WTC11 (cell line): ENCODE measurements at regions not wholly inside any gene's neighbourhood (a gene's known extent, or its start where the extent isn't known, plus 50 kb on each side); places are given as distances from the start of the nearest gene placed in this dataset.

Experiments
- ATAC-seq: fragments of 200-7000 bp; cut with Tn5 transposase; 2 replicates; pipeline ENCODE4 v1.10.0; 2021; ENCODE audit warnings: mild to moderate bottlenecking, moderate library complexity
- CTCF ChIA-PET: fragments of 300-600 bp; sonication (Branson Sonifier 250); formaldehyde crosslinking; loops from one replicate; lab custom pipeline; 2021; ENCODE audit warnings: antibody characterized with exemption; lab: Charles Lee
- POLR2A ChIA-PET: fragments of 350-600 bp; sonication (Branson Sonifier 250); formaldehyde crosslinking; loops from one replicate; lab custom pipeline; 2021; ENCODE audit warnings: antibody characterized with exemption; lab: Charles Lee
- DNase-seq: peaks from one replicate; pipeline ENCODE4 v3.0.0; 2021; ENCODE audit warnings: low spot score
- H3K27ac Mint-ChIP-seq: 2 replicates; pipeline ENCODE4 v1.8.0; 2021; ENCODE audit warnings: mixed read lengths
- H3K27me3 Mint-ChIP-seq: 2 replicates; pipeline ENCODE4 v1.8.0; 2021; ENCODE audit warnings: low read depth, mild to moderate bottlenecking, moderate library complexity, mixed read lengths
- H3K36me3 Mint-ChIP-seq: 2 replicates; pipeline ENCODE4 v1.8.0; 2021; ENCODE audit warnings: mixed read lengths
- H3K4me1 Mint-ChIP-seq: 2 replicates; pipeline ENCODE4 v1.8.0; 2022; ENCODE audit warnings: mixed read lengths
- H3K4me3 Mint-ChIP-seq: 2 replicates; pipeline ENCODE4 v1.8.0; 2021; ENCODE audit warnings: mild to moderate bottlenecking, moderate library complexity, mixed read lengths
- H3K9me3 Mint-ChIP-seq: 2 replicates; pipeline ENCODE4 v1.8.0; 2021; ENCODE audit warnings: mixed read lengths
- ETV6 ChIP-seq: sonication (generic); formaldehyde crosslinking; IDR thresholded peaks from 2 replicates; pipeline ENCODE4 v1.8.1; 2022; ENCODE audit warnings: mild to moderate bottlenecking, missing genetic modification reagents
- GTF2I ChIP-seq: fragments of 250-450 bp; sonication (Bioruptor Pico); conservative IDR thresholded peaks from 2 replicates; pipeline ENCODE4 v1.4.0; 2021; ENCODE audit warnings: mild to moderate bottlenecking
- KAT7 ChIP-seq: sonication (generic); formaldehyde crosslinking; IDR thresholded peaks from 2 replicates; pipeline ENCODE4 v1.8.1; 2023; ENCODE audit warnings: missing genetic modification reagents, mild to moderate bottlenecking, borderline replicate concordance
- MYBL2 ChIP-seq: sonication (generic); formaldehyde crosslinking; IDR thresholded peaks from 2 replicates; pipeline ENCODE4 v1.8.1; 2023; ENCODE audit warnings: mild to moderate bottlenecking, moderate library complexity, missing genetic modification reagents
- SMAD3 ChIP-seq: sonication (generic); formaldehyde crosslinking; IDR thresholded peaks from 2 replicates; pipeline ENCODE4 v1.8.0; 2022; ENCODE audit warnings: missing genetic modification reagents, mild to moderate bottlenecking, borderline replicate concordance
- SMAD4 ChIP-seq: sonication (generic); formaldehyde crosslinking; IDR thresholded peaks from 2 replicates; pipeline ENCODE4 v1.8.0; 2022; ENCODE audit warnings: mild to moderate bottlenecking, missing genetic modification reagents
- ZNF219 ChIP-seq: sonication (generic); formaldehyde crosslinking; IDR thresholded peaks from 2 replicates; pipeline ENCODE4 v1.8.0; 2023; ENCODE audit warnings: missing genetic modification reagents, mild to moderate bottlenecking, borderline replicate concordance
- ZNF232 ChIP-seq: sonication (generic); formaldehyde crosslinking; IDR thresholded peaks from 2 replicates; pipeline ENCODE4 v1.8.0; 2022; ENCODE audit warnings: mild to moderate bottlenecking, missing genetic modification reagents
- ZNF263 ChIP-seq: sonication (generic); formaldehyde crosslinking; IDR thresholded peaks from 2 replicates; pipeline ENCODE4 v1.8.1; 2022; ENCODE audit warnings: low read depth, mild to moderate bottlenecking, moderate library complexity, missing genetic modification reagents
- ZNF671 ChIP-seq: fragments of 250-450 bp; sonication (Bioruptor Pico); IDR thresholded peaks from 2 replicates; pipeline ENCODE4 v1.8.0; 2021; ENCODE audit warnings: mild to moderate bottlenecking
- TF ChIP-seq, protein P1 (sequence below): sonication (generic); formaldehyde crosslinking; IDR thresholded peaks from 2 replicates; pipeline ENCODE4 v1.8.1; 2022; ENCODE audit warnings: low read depth, missing genetic modification reagents, borderline replicate concordance
- TF ChIP-seq, protein P2 (sequence below): sonication (generic); formaldehyde crosslinking; IDR thresholded peaks from 2 replicates; pipeline ENCODE4 v1.8.0; 2022; ENCODE audit warnings: mild to moderate bottlenecking, missing genetic modification reagents
- TF ChIP-seq, protein P3 (sequence below): fragments of 250-450 bp; sonication (Bioruptor Pico); IDR thresholded peaks from 2 replicates; pipeline ENCODE4 v1.8.0; 2021; ENCODE audit warnings: mild to moderate bottlenecking
- TF ChIP-seq, protein P4 (sequence below): sonication (generic); formaldehyde crosslinking; IDR thresholded peaks from 2 replicates; pipeline ENCODE4 v1.8.1; 2022; ENCODE audit warnings: low read depth, mild to moderate bottlenecking, moderate library complexity, missing genetic modification reagents, borderline replicate concordance
- TF ChIP-seq, protein P5 (sequence below): sonication (generic); formaldehyde crosslinking; IDR thresholded peaks from 2 replicates; pipeline ENCODE4 v1.8.1; 2023; ENCODE audit warnings: mild to moderate bottlenecking, missing genetic modification reagents, moderate library complexity
- TF ChIP-seq, protein P6 (sequence below): sonication (generic); formaldehyde crosslinking; IDR thresholded peaks from 2 replicates; pipeline ENCODE4 v1.8.1; 2022; ENCODE audit warnings: mild to moderate bottlenecking, missing genetic modification reagents, moderate library complexity, borderline replicate concordance
- TF ChIP-seq, protein P7 (sequence below): sonication (generic); formaldehyde crosslinking; IDR thresholded peaks from 2 replicates; pipeline ENCODE4 v1.8.1; 2023; ENCODE audit warnings: mild to moderate bottlenecking, missing genetic modification reagents, borderline replicate concordance
- TF ChIP-seq, protein P8 (sequence below): fragments of 250-450 bp; sonication (Bioruptor Pico); IDR thresholded peaks from 2 replicates; pipeline ENCODE4 v1.9.0; 2021; ENCODE audit warnings: mild to moderate bottlenecking, borderline replicate concordance

DNA sequence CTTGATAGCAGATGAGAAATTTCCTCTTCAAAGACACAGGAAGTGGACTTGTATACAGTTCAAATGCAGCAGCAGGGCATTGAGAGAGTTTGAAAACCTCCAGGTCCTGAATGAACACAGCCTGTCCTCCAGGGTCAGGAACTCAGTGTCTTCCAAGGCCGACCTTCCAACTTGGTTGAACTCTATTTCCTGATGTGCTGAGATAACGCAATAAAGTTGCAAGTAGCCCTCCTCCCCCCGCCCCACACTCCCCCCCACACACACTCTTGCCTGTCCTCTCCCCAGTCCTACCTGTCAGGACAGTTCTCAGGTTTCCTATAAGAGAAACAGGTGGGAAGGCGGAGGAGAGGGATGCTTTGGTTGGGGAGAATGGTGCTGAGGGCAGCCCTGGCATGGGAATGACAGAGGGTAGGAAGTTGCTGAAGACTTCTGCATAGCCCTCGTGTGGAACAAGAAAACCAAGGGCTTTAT lies 90.0 kb downstream of the CCDC71L start (continued):
- TF ChIP-seq, protein P1, sequence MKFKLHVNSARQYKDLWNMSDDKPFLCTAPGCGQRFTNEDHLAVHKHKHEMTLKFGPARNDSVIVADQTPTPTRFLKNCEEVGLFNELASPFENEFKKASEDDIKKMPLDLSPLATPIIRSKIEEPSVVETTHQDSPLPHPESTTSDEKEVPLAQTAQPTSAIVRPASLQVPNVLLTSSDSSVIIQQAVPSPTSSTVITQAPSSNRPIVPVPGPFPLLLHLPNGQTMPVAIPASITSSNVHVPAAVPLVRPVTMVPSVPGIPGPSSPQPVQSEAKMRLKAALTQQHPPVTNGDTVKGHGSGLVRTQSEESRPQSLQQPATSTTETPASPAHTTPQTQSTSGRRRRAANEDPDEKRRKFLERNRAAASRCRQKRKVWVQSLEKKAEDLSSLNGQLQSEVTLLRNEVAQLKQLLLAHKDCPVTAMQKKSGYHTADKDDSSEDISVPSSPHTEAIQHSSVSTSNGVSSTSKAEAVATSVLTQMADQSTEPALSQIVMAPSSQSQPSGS (CRISPR knock-in tag) = no peak
- no peak for TF ChIP-seq ZNF671 (CRISPR knock-in tag)
- no peak for TF ChIP-seq MYBL2 (CRISPR knock-in tag)
- TF ChIP-seq, protein P2, sequence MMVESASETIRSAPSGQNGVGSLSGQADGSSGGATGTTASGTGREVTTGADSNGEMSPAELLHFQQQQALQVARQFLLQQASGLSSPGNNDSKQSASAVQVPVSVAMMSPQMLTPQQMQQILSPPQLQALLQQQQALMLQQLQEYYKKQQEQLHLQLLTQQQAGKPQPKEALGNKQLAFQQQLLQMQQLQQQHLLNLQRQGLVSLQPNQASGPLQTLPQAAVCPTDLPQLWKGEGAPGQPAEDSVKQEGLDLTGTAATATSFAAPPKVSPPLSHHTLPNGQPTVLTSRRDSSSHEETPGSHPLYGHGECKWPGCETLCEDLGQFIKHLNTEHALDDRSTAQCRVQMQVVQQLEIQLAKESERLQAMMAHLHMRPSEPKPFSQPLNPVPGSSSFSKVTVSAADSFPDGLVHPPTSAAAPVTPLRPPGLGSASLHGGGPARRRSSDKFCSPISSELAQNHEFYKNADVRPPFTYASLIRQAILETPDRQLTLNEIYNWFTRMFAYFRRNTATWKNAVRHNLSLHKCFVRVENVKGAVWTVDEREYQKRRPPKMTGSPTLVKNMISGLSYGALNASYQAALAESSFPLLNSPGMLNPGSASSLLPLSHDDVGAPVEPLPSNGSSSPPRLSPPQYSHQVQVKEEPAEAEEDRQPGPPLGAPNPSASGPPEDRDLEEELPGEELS (CRISPR knock-in tag) = no peak
- TF ChIP-seq SMAD3 (CRISPR knock-in tag) = no peak
- TF ChIP-seq ZNF232 (CRISPR knock-in tag) = no peak
- no peak for TF ChIP-seq ETV6
- TF ChIP-seq, protein P3, sequence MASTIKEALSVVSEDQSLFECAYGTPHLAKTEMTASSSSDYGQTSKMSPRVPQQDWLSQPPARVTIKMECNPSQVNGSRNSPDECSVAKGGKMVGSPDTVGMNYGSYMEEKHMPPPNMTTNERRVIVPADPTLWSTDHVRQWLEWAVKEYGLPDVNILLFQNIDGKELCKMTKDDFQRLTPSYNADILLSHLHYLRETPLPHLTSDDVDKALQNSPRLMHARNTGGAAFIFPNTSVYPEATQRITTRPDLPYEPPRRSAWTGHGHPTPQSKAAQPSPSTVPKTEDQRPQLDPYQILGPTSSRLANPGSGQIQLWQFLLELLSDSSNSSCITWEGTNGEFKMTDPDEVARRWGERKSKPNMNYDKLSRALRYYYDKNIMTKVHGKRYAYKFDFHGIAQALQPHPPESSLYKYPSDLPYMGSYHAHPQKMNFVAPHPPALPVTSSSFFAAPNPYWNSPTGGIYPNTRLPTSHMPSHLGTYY = no peak
- TF ChIP-seq, protein P4, sequence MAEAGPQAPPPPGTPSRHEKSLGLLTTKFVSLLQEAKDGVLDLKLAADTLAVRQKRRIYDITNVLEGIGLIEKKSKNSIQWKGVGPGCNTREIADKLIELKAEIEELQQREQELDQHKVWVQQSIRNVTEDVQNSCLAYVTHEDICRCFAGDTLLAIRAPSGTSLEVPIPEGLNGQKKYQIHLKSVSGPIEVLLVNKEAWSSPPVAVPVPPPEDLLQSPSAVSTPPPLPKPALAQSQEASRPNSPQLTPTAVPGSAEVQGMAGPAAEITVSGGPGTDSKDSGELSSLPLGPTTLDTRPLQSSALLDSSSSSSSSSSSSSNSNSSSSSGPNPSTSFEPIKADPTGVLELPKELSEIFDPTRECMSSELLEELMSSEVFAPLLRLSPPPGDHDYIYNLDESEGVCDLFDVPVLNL = no peak
- TF ChIP-seq, all 79 proteins: peak for 0

DNA sequence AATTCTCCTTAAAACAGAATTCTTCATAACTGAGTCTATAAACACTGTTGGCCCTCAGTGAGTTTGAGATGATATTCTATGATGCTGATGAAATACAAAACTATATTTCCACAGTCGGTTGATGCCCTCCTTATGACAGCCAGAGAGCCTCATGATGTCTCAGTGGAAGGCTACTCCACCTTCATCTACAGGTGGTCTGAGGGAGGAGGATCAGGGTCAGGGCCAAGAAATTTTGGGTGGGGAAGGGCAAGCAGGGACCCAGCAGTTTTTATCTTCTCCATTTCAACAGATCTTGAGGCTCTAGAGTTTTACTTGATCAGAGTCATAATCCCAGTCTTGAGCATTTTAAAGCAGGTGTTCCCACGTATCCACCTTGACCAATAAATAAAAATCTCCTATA lies 90.8 kb downstream of the CCDC71L start:
- Mint-ChIP-seq H3K27ac (no peak overlapping the region), H3K36me3 (0 out of 2 replicates have a peak, but pooled peaks cover 3% of the 10 kb centered on the region), H3K4me3 (no peak overlapping the region), H3K9me3 (peaks cover 8% of the 10 kb centered on the region), H3K27me3 (no peaks in the 10 kb centered on the region), H3K4me1 (peaks cover 16% of the 10 kb centered on the region)
- no peak for DNase-seq
- ATAC-seq = no peak
- POLR2A ChIA-PET = no interaction called here
- CTCF ChIA-PET = no interaction called here
- TF ChIP-seq SMAD4 (CRISPR knock-in tag) (no peak), ETV6 (no peak), ZNF232 (CRISPR knock-in tag) (no peak), KAT7 (CRISPR knock-in tag) (no peak), GTF2I (CRISPR knock-in tag) (no peak), ZNF263 (no peak), ZNF219 (CRISPR knock-in tag) (no peak)
- TF ChIP-seq, protein P5, sequence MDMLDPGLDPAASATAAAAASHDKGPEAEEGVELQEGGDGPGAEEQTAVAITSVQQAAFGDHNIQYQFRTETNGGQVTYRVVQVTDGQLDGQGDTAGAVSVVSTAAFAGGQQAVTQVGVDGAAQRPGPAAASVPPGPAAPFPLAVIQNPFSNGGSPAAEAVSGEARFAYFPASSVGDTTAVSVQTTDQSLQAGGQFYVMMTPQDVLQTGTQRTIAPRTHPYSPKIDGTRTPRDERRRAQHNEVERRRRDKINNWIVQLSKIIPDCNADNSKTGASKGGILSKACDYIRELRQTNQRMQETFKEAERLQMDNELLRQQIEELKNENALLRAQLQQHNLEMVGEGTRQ (CRISPR knock-in tag) = no peak
- TF ChIP-seq, protein P6, sequence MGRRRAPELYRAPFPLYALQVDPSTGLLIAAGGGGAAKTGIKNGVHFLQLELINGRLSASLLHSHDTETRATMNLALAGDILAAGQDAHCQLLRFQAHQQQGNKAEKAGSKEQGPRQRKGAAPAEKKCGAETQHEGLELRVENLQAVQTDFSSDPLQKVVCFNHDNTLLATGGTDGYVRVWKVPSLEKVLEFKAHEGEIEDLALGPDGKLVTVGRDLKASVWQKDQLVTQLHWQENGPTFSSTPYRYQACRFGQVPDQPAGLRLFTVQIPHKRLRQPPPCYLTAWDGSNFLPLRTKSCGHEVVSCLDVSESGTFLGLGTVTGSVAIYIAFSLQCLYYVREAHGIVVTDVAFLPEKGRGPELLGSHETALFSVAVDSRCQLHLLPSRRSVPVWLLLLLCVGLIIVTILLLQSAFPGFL (CRISPR knock-in tag) = no peak
- TF ChIP-seq, protein P7, sequence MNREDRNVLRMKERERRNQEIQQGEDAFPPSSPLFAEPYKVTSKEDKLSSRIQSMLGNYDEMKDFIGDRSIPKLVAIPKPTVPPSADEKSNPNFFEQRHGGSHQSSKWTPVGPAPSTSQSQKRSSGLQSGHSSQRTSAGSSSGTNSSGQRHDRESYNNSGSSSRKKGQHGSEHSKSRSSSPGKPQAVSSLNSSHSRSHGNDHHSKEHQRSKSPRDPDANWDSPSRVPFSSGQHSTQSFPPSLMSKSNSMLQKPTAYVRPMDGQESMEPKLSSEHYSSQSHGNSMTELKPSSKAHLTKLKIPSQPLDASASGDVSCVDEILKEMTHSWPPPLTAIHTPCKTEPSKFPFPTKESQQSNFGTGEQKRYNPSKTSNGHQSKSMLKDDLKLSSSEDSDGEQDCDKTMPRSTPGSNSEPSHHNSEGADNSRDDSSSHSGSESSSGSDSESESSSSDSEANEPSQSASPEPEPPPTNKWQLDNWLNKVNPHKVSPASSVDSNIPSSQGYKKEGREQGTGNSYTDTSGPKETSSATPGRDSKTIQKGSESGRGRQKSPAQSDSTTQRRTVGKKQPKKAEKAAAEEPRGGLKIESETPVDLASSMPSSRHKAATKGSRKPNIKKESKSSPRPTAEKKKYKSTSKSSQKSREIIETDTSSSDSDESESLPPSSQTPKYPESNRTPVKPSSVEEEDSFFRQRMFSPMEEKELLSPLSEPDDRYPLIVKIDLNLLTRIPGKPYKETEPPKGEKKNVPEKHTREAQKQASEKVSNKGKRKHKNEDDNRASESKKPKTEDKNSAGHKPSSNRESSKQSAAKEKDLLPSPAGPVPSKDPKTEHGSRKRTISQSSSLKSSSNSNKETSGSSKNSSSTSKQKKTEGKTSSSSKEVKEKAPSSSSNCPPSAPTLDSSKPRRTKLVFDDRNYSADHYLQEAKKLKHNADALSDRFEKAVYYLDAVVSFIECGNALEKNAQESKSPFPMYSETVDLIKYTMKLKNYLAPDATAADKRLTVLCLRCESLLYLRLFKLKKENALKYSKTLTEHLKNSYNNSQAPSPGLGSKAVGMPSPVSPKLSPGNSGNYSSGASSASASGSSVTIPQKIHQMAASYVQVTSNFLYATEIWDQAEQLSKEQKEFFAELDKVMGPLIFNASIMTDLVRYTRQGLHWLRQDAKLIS (CRISPR knock-in tag) = no peak
- TF ChIP-seq, protein P3 = no peak
- TF ChIP-seq, protein P8, sequence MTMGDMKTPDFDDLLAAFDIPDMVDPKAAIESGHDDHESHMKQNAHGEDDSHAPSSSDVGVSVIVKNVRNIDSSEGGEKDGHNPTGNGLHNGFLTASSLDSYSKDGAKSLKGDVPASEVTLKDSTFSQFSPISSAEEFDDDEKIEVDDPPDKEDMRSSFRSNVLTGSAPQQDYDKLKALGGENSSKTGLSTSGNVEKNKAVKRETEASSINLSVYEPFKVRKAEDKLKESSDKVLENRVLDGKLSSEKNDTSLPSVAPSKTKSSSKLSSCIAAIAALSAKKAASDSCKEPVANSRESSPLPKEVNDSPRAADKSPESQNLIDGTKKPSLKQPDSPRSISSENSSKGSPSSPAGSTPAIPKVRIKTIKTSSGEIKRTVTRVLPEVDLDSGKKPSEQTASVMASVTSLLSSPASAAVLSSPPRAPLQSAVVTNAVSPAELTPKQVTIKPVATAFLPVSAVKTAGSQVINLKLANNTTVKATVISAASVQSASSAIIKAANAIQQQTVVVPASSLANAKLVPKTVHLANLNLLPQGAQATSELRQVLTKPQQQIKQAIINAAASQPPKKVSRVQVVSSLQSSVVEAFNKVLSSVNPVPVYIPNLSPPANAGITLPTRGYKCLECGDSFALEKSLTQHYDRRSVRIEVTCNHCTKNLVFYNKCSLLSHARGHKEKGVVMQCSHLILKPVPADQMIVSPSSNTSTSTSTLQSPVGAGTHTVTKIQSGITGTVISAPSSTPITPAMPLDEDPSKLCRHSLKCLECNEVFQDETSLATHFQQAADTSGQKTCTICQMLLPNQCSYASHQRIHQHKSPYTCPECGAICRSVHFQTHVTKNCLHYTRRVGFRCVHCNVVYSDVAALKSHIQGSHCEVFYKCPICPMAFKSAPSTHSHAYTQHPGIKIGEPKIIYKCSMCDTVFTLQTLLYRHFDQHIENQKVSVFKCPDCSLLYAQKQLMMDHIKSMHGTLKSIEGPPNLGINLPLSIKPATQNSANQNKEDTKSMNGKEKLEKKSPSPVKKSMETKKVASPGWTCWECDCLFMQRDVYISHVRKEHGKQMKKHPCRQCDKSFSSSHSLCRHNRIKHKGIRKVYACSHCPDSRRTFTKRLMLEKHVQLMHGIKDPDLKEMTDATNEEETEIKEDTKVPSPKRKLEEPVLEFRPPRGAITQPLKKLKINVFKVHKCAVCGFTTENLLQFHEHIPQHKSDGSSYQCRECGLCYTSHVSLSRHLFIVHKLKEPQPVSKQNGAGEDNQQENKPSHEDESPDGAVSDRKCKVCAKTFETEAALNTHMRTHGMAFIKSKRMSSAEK = no peak
